PC-3 (cell line): ENCODE measurements at regions not wholly inside any gene's neighbourhood (a gene's known extent, or its start where the extent isn't known, plus 50 kb on each side); places are given as distances from the start of the nearest gene placed in this dataset.

Experiments used
- ATAC-seq: fragments of 200-7000 bp; cut with Tn5 transposase; 2 replicates; pipeline ENCODE4 v1.9.1; 2020; ENCODE audit warnings: mild to moderate bottlenecking, moderate library complexity
- BruUV-seq: library from RNA; stranded (reverse); fragments of 400-500 nt; replicated peaks from 2 replicates; lab custom pipeline; 2021; lab: Mats Ljungman, UMichigan
- CTCF ChIA-PET: fragments of 300-600 bp; sonication (Branson Sonifier 250); formaldehyde crosslinking; loops from one replicate; lab custom pipeline; 2022; ENCODE audit warnings: antibody characterized with exemption; lab: Charles Lee
- POLR2A ChIA-PET: fragments of 300-600 bp; sonication (Branson Sonifier 250); formaldehyde crosslinking; loops from one replicate; lab custom pipeline; 2022; ENCODE audit warnings: antibody characterized with exemption; ENCODE audit not compliant: unreplicated experiment; lab: Charles Lee
- DNase-seq: peaks from one replicate; pipeline ENCODE4 v3.0.0-alpha.2; 2015
- H2AFZ ChIP-seq: fragments of 300-600 bp; sonication (generic); 2 replicates; pipeline ENCODE4 v1.6.0; 2016; ENCODE audit warnings: antibody characterized with exemption, low read length
- H3F3A ChIP-seq: fragments of 300-600 bp; sonication (generic); one replicate; pipeline ENCODE4 v1.6.0; 2017; ENCODE audit warnings: antibody characterized with exemption, low read length, control low read depth, mild to moderate bottlenecking; ENCODE audit not compliant: unreplicated experiment
- H3K27ac ChIP-seq: fragments of 300-600 bp; sonication (generic); 2 replicates; pipeline ENCODE4 v1.5.1; 2016; ENCODE audit warnings: mild to moderate bottlenecking, low read length
- H3K27me3 ChIP-seq: fragments of 300-600 bp; sonication (generic); 2 replicates; pipeline ENCODE4 v1.6.1; 2016; ENCODE audit warnings: low read length, mixed read lengths
- H3K36me3 ChIP-seq: fragments of 300-600 bp; sonication (generic); 2 replicates; pipeline ENCODE4 v1.6.1; 2016; ENCODE audit warnings: low read depth, mixed run types, low read length, mixed read lengths
- H3K4me1 ChIP-seq: fragments of 300-600 bp; sonication (generic); 2 replicates; pipeline ENCODE4 v1.5.1; 2016; ENCODE audit warnings: low read length; ENCODE audit not compliant: insufficient read depth
- H3K4me2 ChIP-seq: fragments of 300-600 bp; sonication (generic); 2 replicates; pipeline ENCODE4 v1.6.0; 2016; ENCODE audit warnings: low read length
- H3K4me3 ChIP-seq: fragments of 300-600 bp; sonication (generic); 2 replicates; pipeline ENCODE4 v1.5.1; 2016; ENCODE audit warnings: mild to moderate bottlenecking, low read length, mixed read lengths
- H3K79me2 ChIP-seq: fragments of 300-600 bp; sonication (generic); 2 replicates; pipeline ENCODE4 v1.6.1; 2017; ENCODE audit warnings: low read length, mixed read lengths
- H3K9ac ChIP-seq: fragments of 300-600 bp; sonication (generic); 2 replicates; pipeline ENCODE4 v1.6.0; 2016; ENCODE audit warnings: mild to moderate bottlenecking, low read length
- H3K9me2 ChIP-seq: fragments of 300-600 bp; sonication (generic); replicated peaks from 2 replicates; pipeline ENCODE4 v1.6.1; 2016; ENCODE audit warnings: mixed run types, low read length, mixed read lengths
- H3K9me3 ChIP-seq: fragments of 300-600 bp; sonication (generic); 2 replicates; pipeline ENCODE4 v1.6.1; 2016; ENCODE audit warnings: low read length, mixed read lengths
- H4K20me1 ChIP-seq: fragments of 300-600 bp; sonication (generic); 2 replicates; pipeline ENCODE4 v1.6.1; 2016; ENCODE audit warnings: low read length, mixed read lengths
- CTCF ChIP-seq: fragments of 300-600 bp; sonication (generic); conservative IDR thresholded peaks from 2 replicates; pipeline ENCODE4 v1.5.1; 2017; ENCODE audit warnings: antibody characterized with exemption, low read depth, mild to moderate bottlenecking, low read length
- EZH2 ChIP-seq: fragments of 300-600 bp; sonication (generic); IDR thresholded peaks from one replicate; pipeline ENCODE4 v1.6.1; 2017; ENCODE audit warnings: antibody characterized with exemption, mild to moderate bottlenecking, low read length; ENCODE audit not compliant: unreplicated experiment
- EZH2phosphoT487 ChIP-seq: fragments of 300-600 bp; sonication (generic); IDR thresholded peaks from 2 replicates; pipeline ENCODE4 v1.6.1; 2018; ENCODE audit warnings: mild to moderate bottlenecking, antibody characterized with exemption, low read length, borderline replicate concordance
- intact Hi-C: fragments of 100-400 bp; cut with micrococcal nuclease; formaldehyde crosslinking; loops from 2 replicates; pipeline ENCODE4 v1.9.0; 2023

- POLR2A ChIA-PET, result interaction anchor here (0.6 kb wide), 1 partner anchor 116 kb away, joined by 4 read pairs; no protein-coding TSS in a partner anchor
Measured at GRCh38 chr15:62592920-62593319, 427.8 kb upstream of the C2CD4B start.

GRCh38 chr15:62593681-62594399 is 428.8 kb upstream of the C2CD4B start:
- Histone ChIP-seq H3K4me3 (no peak overlapping the region), H3K27me3 (no peaks in the 10 kb centered on the region), H2AFZ (no peak overlapping the region), H4K20me1 (no peaks in the 10 kb centered on the region), H3K9ac (no peak overlapping the region), H3K9me2 (no peaks in the 10 kb centered on the region), H3K9me3 (no peaks in the 10 kb centered on the region), H3K4me2 (0 out of 2 replicates have a peak overlapping the region, but pooled peaks have one; percentile 14), H3K79me2 (no peaks in the 10 kb centered on the region), H3K4me1 (peaks cover 27% of the 10 kb centered on the region), H3K36me3 (no peaks in the 10 kb centered on the region), H3F3A (no peaks in the 10 kb centered on the region), H3K27ac (no peak overlapping the region)
- CTCF ChIA-PET, result no interaction called here
- BruUV-seq, result no TSS peak
- peak; percentile 74 for DNase-seq
- peak; percentile 94 for ATAC-seq
- intact Hi-C loops, result no loop called here
- TF ChIP-seq CTCF (no peak), EZH2 (no peak), EZH2phosphoT487 (no peak)
- POLR2A ChIA-PET, result interaction anchor here (0.6 kb wide), 1 partner anchor 115 kb away, joined by 4 read pairs; no protein-coding TSS in a partner anchor

More at GRCh38 chr15:62592920-62593319, 427.8 kb upstream of the C2CD4B start:
- CTCF ChIA-PET, result no interaction called here
- DNase-seq (no peak), ATAC-seq (no peak)
- no peaks in the 10 kb centered on the region for H4K20me1 ChIP-seq
- H2AFZ ChIP-seq, result no peak overlapping the region
- H3K9me3 ChIP-seq, result no peaks in the 10 kb centered on the region
- H3K27ac ChIP-seq, result no peak overlapping the region
- no TSS peak for BruUV-seq
- no peaks in the 10 kb centered on the region for H3K27me3 ChIP-seq
- H3K36me3 ChIP-seq, result no peaks in the 10 kb centered on the region
- TF ChIP-seq EZH2phosphoT487 (no peak), EZH2 (no peak)
- no peak overlapping the region for H3K9ac ChIP-seq
- intact Hi-C loops, result no loop called here
- H3K4me3 ChIP-seq, result no peak overlapping the region
- H3K79me2 ChIP-seq, result no peaks in the 10 kb centered on the region
- no peak overlapping the region for H3K4me2 ChIP-seq
- no peaks in the 10 kb centered on the region for H3F3A ChIP-seq
- no peaks in the 10 kb centered on the region for H3K9me2 ChIP-seq
- peaks cover 27% of the 10 kb centered on the region for H3K4me1 ChIP-seq

GRCh38 chr15:62598217-62598616 is 433.1 kb upstream of the C2CD4B start:
- Histone ChIP-seq H3K4me3 (no peak overlapping the region), H3K9ac (no peak overlapping the region), H3K27ac (no peak overlapping the region), H3F3A (no peaks in the 10 kb centered on the region), H3K4me2 (no peak overlapping the region), H3K4me1 (peaks cover 29% of the 10 kb centered on the region), H4K20me1 (no peaks in the 10 kb centered on the region), H3K9me3 (no peaks in the 10 kb centered on the region), H3K36me3 (no peaks in the 10 kb centered on the region), H3K9me2 (no peaks in the 10 kb centered on the region), H3K79me2 (no peaks in the 10 kb centered on the region), H3K27me3 (no peaks in the 10 kb centered on the region), H2AFZ (no peak overlapping the region)
- no peak for DNase-seq
- BruUV-seq, result no TSS peak
- ChIA-PET CTCF (no interaction called here), POLR2A (no interaction called here)
- intact Hi-C loops, result no loop called here
- ATAC-seq, result no peak
- no peak for TF ChIP-seq CTCF
- TF ChIP-seq EZH2phosphoT487, result no peak
- no peak for TF ChIP-seq EZH2
